GM12874 (cell line): ENCODE measurements at regions not wholly inside any gene's neighbourhood (a gene's known extent, or its start where the extent isn't known, plus 50 kb on each side); places are given as distances from the start of the nearest gene placed in this dataset.

Source experiments
- CTCF ChIP-seq: IDR thresholded peaks from 2 replicates; pipeline ENCODE4 v1.5.1; 2011; ENCODE audit warnings: low read depth, mild to moderate bottlenecking, control low read depth, low read length, moderate library complexity; ENCODE audit not compliant: insufficient read depth

GRCh38 chr4:106679063-106679462 is 310.5 kb upstream of the GIMD1 start:
- TF ChIP-seq CTCF: no peak

- TF ChIP-seq CTCF: no peak
These were observed 308.6 kb upstream of the GIMD1 start for GRCh38 chr4:106677213-106677612.

GRCh38 chr4:106676173-106676921 is 307.8 kb upstream of the GIMD1 start:
- TF ChIP-seq CTCF: no peak

- TF ChIP-seq CTCF: no peak
These were observed 303.1 kb upstream of the GIMD1 start for GRCh38 chr4:106671716-106672115.

GRCh38 chr4:106670976-106671375 is 302.4 kb upstream of the GIMD1 start:
- TF ChIP-seq CTCF: no peak

GRCh38 chr4:106659371-106659770 is 290.8 kb upstream of the GIMD1 start:
- no peak for TF ChIP-seq CTCF

GRCh38 chr4:106652095-106652494 is 283.5 kb upstream of the GIMD1 start:
- no peak for TF ChIP-seq CTCF
